ENCODE measurements at regions not wholly inside any gene's neighbourhood (a gene's known extent, or its start where the extent isn't known, plus 50 kb on each side); places are given as distances from the start of the nearest gene placed in this dataset.

- no peak overlapping the region for H3K4me3 ChIP-seq
- intact Hi-C loops (cut with DNase I), result no loop called here
- H3K36me3 ChIP-seq, result no peaks in the 10 kb centered on the region
- DNase-seq (ENCODE audit: low spot score), result no peak
- no peak for TF ChIP-seq CTCF (IDR thresholded peaks at IDR 0.05)
- TF ChIP-seq POLR2AphosphoS5 (IDR thresholded peaks at IDR 0.05), result no peak
- no peak for TF ChIP-seq POLR2A (IDR thresholded peaks at IDR 0.05)
- H3K9me3 ChIP-seq, result no peaks in the 10 kb centered on the region
- 42% methylated on average over 2 of the region's 2 CpGs for WGBS
- no peaks in the 10 kb centered on the region for H3K4me1 ChIP-seq (replicated peaks)
- no peak overlapping the region for H3K27ac ChIP-seq
- H3K27me3 ChIP-seq (replicated peaks; ENCODE audit: insufficient read depth), result peaks cover 2% of the 10 kb centered on the region
Observed at GRCh38 chr9:119698535-119698934, 329.3 kb upstream of the BRINP1 start.

GRCh38 chr9:119697996-119698395 lies 328.8 kb upstream of the BRINP1 start:
- TF ChIP-seq CTCF (IDR thresholded peaks at IDR 0.05) (no peak), POLR2AphosphoS5 (IDR thresholded peaks at IDR 0.05) (no peak), POLR2A (IDR thresholded peaks at IDR 0.05) (no peak)
- intact Hi-C loops (cut with DNase I), result no loop called here
- no peaks in the 10 kb centered on the region for H3K4me1 ChIP-seq (replicated peaks)
- WGBS, result 25% methylated on average over 5 of the region's 5 CpGs
- no peak overlapping the region for H3K4me3 ChIP-seq
- H3K27ac ChIP-seq, result no peak overlapping the region
- H3K36me3 ChIP-seq, result no peaks in the 10 kb centered on the region
- H3K9me3 ChIP-seq, result no peaks in the 10 kb centered on the region
- H3K27me3 ChIP-seq (replicated peaks; ENCODE audit: insufficient read depth), result peaks cover 2% of the 10 kb centered on the region
- DNase-seq (ENCODE audit: low spot score), result no peak

GRCh38 chr9:119689879-119690278 lies 320.6 kb upstream of the BRINP1 start:
- intact Hi-C loops (cut with DNase I), result no loop called here
- no peak for DNase-seq (ENCODE audit: low spot score)
- Histone ChIP-seq H3K36me3 (no peaks in the 10 kb centered on the region), H3K9me3 (no peaks in the 10 kb centered on the region), H3K4me1 (replicated peaks) (no peaks in the 10 kb centered on the region), H3K27ac (no peak overlapping the region), H3K27me3 (replicated peaks; ENCODE audit: insufficient read depth) (no peaks in the 10 kb centered on the region), H3K4me3 (no peak overlapping the region)
- WGBS, result 19% methylated on average over 4 of the region's 4 CpGs
- TF ChIP-seq POLR2AphosphoS5 (IDR thresholded peaks at IDR 0.05) (no peak), CTCF (IDR thresholded peaks at IDR 0.05) (no peak), POLR2A (IDR thresholded peaks at IDR 0.05) (no peak)

GRCh38 chr9:119688547-119688946 lies 319.3 kb upstream of the BRINP1 start:
- TF ChIP-seq CTCF (IDR thresholded peaks at IDR 0.05), result no peak
- no peak for TF ChIP-seq POLR2AphosphoS5 (IDR thresholded peaks at IDR 0.05)
- TF ChIP-seq POLR2A (IDR thresholded peaks at IDR 0.05), result no peak
- Histone ChIP-seq H3K9me3 (no peaks in the 10 kb centered on the region), H3K36me3 (no peaks in the 10 kb centered on the region), H3K27me3 (replicated peaks; ENCODE audit: insufficient read depth) (no peaks in the 10 kb centered on the region), H3K27ac (no peak overlapping the region), H3K4me3 (no peak overlapping the region), H3K4me1 (replicated peaks) (no peaks in the 10 kb centered on the region)
- WGBS, result 73% methylated on average over 3 of the region's 3 CpGs
- DNase-seq (ENCODE audit: low spot score), result no peak
- intact Hi-C loops (cut with DNase I), result no loop called here

GRCh38 chr9:119677811-119678505 lies 308.7 kb upstream of the BRINP1 start:
- 87% methylated on average over 7 of the region's 7 CpGs for WGBS
- H3K27me3 ChIP-seq (replicated peaks; ENCODE audit: insufficient read depth), result no peaks in the 10 kb centered on the region

More at GRCh38 chr9:119677811-119678505, 308.7 kb upstream of the BRINP1 start:
- H3K4me1 ChIP-seq (replicated peaks), result no peaks in the 10 kb centered on the region
- H3K4me3 ChIP-seq, result no peak overlapping the region
- DNase-seq (ENCODE audit: low spot score), result no peak
- H3K27ac ChIP-seq, result no peak overlapping the region
- no peak for TF ChIP-seq CTCF (IDR thresholded peaks at IDR 0.05)
- no peak for TF ChIP-seq POLR2AphosphoS5 (IDR thresholded peaks at IDR 0.05)
- no peak for TF ChIP-seq POLR2A (IDR thresholded peaks at IDR 0.05)
- intact Hi-C loops (cut with DNase I), result no loop called here
- no peaks in the 10 kb centered on the region for H3K9me3 ChIP-seq
- H3K36me3 ChIP-seq, result no peaks in the 10 kb centered on the region
